Fibroblast of mammary gland (primary cell): ENCODE measurements at regions not wholly inside any gene's neighbourhood (a gene's known extent, or its start where the extent isn't known, plus 50 kb on each side); places are given as distances from the start of the nearest gene placed in this dataset.

Experiments used
- DNase-seq: peaks from one replicate; pipeline ENCODE4 v3.0.0-alpha.2; 2010; ENCODE audit warnings: low read depth
- H3K4me3 ChIP-seq: 2 replicates; pipeline ENCODE4 v1.5.1; 2011; ENCODE audit warnings: low read depth, mild to moderate bottlenecking, low read length, moderate library complexity; ENCODE audit not compliant: control insufficient read depth
- CTCF ChIP-seq: conservative IDR thresholded peaks from 2 replicates; pipeline ENCODE4 v1.5.1; 2011; ENCODE audit warnings: low read depth, low read length, inconsistent platforms; ENCODE audit not compliant: control insufficient read depth, insufficient read depth

DNA sequence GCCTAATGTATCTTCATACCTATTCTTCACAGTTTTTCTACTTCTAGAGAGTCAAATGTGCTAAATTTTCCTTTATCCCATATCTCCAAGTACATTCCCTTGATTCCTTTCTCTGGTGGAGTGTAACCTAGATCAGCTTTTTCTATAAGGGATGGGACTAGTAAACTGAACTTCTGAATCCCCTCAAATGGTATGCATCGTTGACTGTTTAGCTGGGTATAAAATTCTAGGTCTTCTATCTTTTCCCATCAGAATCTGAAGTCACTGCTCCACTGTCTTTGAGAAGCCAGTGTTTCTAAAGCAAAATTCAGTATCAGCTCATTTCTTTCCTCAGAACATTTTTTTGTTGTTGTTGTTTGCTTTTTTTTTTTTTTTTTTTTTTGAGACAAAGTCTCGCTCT, 1256.8 kb downstream of the BRD1 start:
- no peak overlapping the region for H3K4me3 ChIP-seq
- DNase-seq, result no peak
- no peak for TF ChIP-seq CTCF

DNA sequence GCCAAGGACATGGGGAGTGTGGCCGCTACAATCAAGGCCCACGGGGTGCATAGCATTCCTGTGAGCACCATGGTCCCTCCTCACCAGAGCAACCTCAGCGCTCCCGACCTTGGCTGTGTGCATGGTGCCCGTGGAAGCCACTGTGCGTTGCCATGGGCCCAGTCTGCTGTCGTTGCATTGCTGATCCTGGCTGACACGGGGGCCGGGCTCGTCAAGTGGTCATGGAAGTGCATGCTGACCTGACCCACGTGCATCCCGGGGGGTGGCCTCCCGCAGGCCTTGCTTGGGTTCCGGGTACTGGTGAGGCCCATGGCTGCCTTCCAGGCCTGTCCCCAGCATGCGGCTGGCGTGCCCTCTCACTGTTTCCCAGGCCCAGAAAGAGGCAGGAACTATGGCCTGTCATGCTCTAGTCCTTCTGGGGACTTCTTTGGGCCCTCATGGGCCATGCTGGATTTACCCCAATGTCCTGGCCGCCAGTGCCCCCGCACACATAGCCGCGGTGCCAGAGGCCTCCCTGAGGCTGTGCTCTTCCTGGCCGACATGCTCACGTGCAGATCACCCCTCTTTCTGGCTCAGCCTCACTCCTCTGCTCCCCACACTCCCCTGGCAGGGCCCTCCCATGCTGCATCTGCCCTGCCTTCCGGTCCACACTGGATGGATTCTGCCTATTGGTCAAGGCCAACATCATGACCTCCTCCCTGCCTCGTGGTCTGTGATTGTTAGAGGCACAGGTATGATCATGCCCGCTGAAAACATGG, 1258.0 kb downstream of the BRD1 start:
- TF ChIP-seq CTCF, result no peak
- no peak overlapping the region for H3K4me3 ChIP-seq
- DNase-seq, result no peak

GRCh38 chr22:48568736-48569330, 1258.8 kb downstream of the BRD1 start:
- no peak for TF ChIP-seq CTCF
- no peak for DNase-seq
- no peak overlapping the region for H3K4me3 ChIP-seq

GRCh38 chr22:48567213-48567975, 1260.3 kb downstream of the BRD1 start:
- DNase-seq, result no peak
- TF ChIP-seq CTCF, result no peak
- no peak overlapping the region for H3K4me3 ChIP-seq

- DNase-seq, result no peak
- H3K4me3 ChIP-seq, result no peak overlapping the region
- TF ChIP-seq CTCF, result no peak
Measured at GRCh38 chr22:48566741-48567140, 1260.9 kb downstream of the BRD1 start.

DNA sequence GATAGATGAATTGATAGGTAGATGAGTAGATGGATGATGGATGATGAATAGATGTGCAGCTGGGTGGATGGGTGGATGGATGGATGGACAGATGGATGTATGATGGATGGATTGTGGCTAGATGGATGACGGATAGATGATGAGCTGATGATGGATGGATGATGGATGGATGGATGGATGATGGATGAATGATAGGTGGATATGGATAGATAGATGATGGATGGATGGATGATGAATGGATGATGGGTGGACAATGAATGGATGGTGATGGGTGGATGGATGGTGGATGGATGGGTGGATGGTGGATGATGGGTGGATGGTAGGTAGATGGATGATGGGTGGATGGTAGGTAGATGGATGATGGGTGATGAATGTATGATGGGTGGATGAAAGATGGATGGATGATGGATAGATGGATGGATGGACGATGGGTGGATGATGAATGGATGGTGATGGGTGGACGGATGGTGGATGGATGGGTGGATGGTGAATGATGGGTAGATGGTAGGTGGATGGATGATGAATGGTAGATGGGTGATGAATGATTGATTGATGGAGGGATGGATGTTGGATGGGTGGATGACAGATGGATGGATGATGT, 1261.7 kb downstream of the BRD1 start:
- DNase-seq, result no peak
- H3K4me3 ChIP-seq, result no peak overlapping the region
- no peak for TF ChIP-seq CTCF
